GM23338 (cell line): ENCODE measurements at regions not wholly inside any gene's neighbourhood (a gene's known extent, or its start where the extent isn't known, plus 50 kb on each side); places are given as distances from the start of the nearest gene placed in this dataset.

Source experiments
- ATAC-seq: fragments of 200-7000 bp; cut with Tn5 transposase; 3 replicates; pipeline ENCODE4 v1.9.1; 2020
- DNase-seq: peaks from one replicate; pipeline ENCODE4 v3.0.0-alpha.2; 2015; ENCODE audit warnings: low spot score
- H2AFZ ChIP-seq: fragments of 200-600 bp; sonication (generic); 2 replicates; pipeline ENCODE4 v1.8.0; 2016; ENCODE audit warnings: antibody characterized with exemption, mild to moderate bottlenecking, moderate library complexity
- H3F3A ChIP-seq: fragments of 200-600 bp; sonication (generic); replicated peaks from 2 replicates; pipeline ENCODE4 v1.8.0; 2017; ENCODE audit warnings: antibody characterized with exemption, mixed run types, low read depth
- H3K27ac ChIP-seq: fragments of 200-600 bp; sonication (generic); 2 replicates; pipeline ENCODE4 v1.6.1; 2016; ENCODE audit warnings: low read depth
- H3K27me3 ChIP-seq: fragments of 200-600 bp; sonication (generic); 2 replicates; pipeline ENCODE4 v1.8.0; 2016; ENCODE audit warnings: mild to moderate bottlenecking, mixed run types, moderate library complexity; ENCODE audit not compliant: insufficient read depth
- H3K36me3 ChIP-seq: fragments of 200-600 bp; sonication (generic); 2 replicates; pipeline ENCODE4 v1.8.0; 2016; ENCODE audit warnings: mild to moderate bottlenecking; ENCODE audit not compliant: insufficient read depth
- H3K4me1 ChIP-seq: fragments of 200-600 bp; sonication (generic); 2 replicates; pipeline ENCODE4 v1.8.0; 2016; ENCODE audit warnings: mild to moderate bottlenecking, moderate library complexity; ENCODE audit not compliant: insufficient read depth
- H3K4me2 ChIP-seq: fragments of 200-600 bp; sonication (generic); 2 replicates; pipeline ENCODE4 v1.7.1; 2017; ENCODE audit warnings: mixed run types
- H3K4me3 ChIP-seq: fragments of 200-600 bp; sonication (generic); 2 replicates; pipeline ENCODE4 v1.6.1; 2016; ENCODE audit warnings: mixed run types
- H3K79me2 ChIP-seq: fragments of 200-600 bp; sonication (generic); replicated peaks from 2 replicates; pipeline ENCODE4 v1.8.0; 2017; ENCODE audit warnings: mild to moderate bottlenecking; ENCODE audit not compliant: insufficient read depth
- H3K9me2 ChIP-seq: fragments of 200-600 bp; sonication (generic); 2 replicates; pipeline ENCODE4 v1.8.0; 2017; ENCODE audit not compliant: insufficient read depth
- H4K20me1 ChIP-seq: fragments of 200-600 bp; sonication (generic); replicated peaks from 2 replicates; pipeline ENCODE4 v1.8.0; 2017; ENCODE audit warnings: mild to moderate bottlenecking; ENCODE audit not compliant: insufficient read depth
- H3K27ac Mint-ChIP-seq: 2 replicates; pipeline ENCODE4 v1.8.0; 2020; ENCODE audit warnings: inconsistent platforms, mild to moderate bottlenecking, moderate library complexity, mixed read lengths
- H3K27me3 Mint-ChIP-seq: 3 replicates; pipeline ENCODE4 v1.8.0; 2022; ENCODE audit warnings: low read depth, mild to moderate bottlenecking, moderate library complexity, mixed read lengths, inconsistent platforms; ENCODE audit not compliant: insufficient read depth, poor library complexity
- H3K36me3 Mint-ChIP-seq: 3 replicates; pipeline ENCODE4 v1.8.0; 2021; ENCODE audit warnings: low read depth, mild to moderate bottlenecking, inconsistent platforms, moderate library complexity, mixed read lengths
- H3K4me1 Mint-ChIP-seq: 3 replicates; pipeline ENCODE4 v1.8.0; 2020; ENCODE audit warnings: mild to moderate bottlenecking, inconsistent platforms, mixed read lengths
- H3K4me3 Mint-ChIP-seq: 3 replicates; pipeline ENCODE4 v1.8.0; 2021; ENCODE audit warnings: moderate library complexity, mild to moderate bottlenecking, inconsistent platforms, mixed read lengths
- H3K9me3 Mint-ChIP-seq: 3 replicates; pipeline ENCODE4 v1.8.0; 2020; ENCODE audit warnings: moderate library complexity, mild to moderate bottlenecking, inconsistent platforms, mixed read lengths
- CREB1 ChIP-seq: fragments of 250-450 bp; sonication (Bioruptor Pico); IDR thresholded peaks from 2 replicates; pipeline ENCODE4 v1.5.0; 2020; ENCODE audit warnings: low read depth, mild to moderate bottlenecking, moderate library complexity
- EZH2phosphoT487 ChIP-seq: fragments of 200-600 bp; sonication (generic); IDR thresholded peaks from one replicate; pipeline ENCODE4 v1.8.1; 2018; ENCODE audit warnings: antibody characterized with exemption; ENCODE audit not compliant: unreplicated experiment
- JUNB ChIP-seq: IDR thresholded peaks from one replicate; pipeline ENCODE4 v1.6.1; 2016; ENCODE audit warnings: antibody characterized with exemption; ENCODE audit not compliant: unreplicated experiment
- NANOG ChIP-seq: IDR thresholded peaks from 2 replicates; pipeline ENCODE4 v1.6.1; 2016; ENCODE audit warnings: antibody characterized with exemption, borderline replicate concordance
- POLR2AphosphoS5 ChIP-seq: IDR thresholded peaks from 2 replicates; pipeline ENCODE4 v1.6.1; 2016; ENCODE audit warnings: antibody characterized with exemption, low read depth
- ZNF331 ChIP-seq: fragments of 250-450 bp; sonication (Bioruptor Pico); IDR thresholded peaks from 2 replicates; pipeline ENCODE4 v1.5.0; 2020; ENCODE audit warnings: low read depth, mild to moderate bottlenecking, moderate library complexity
- TF ChIP-seq, protein P1 (sequence below): fragments of 250-450 bp; sonication (Bioruptor Pico); IDR thresholded peaks from 2 replicates; pipeline ENCODE4 v1.5.0; 2020; ENCODE audit warnings: mild to moderate bottlenecking, moderate library complexity
- TF ChIP-seq, protein P2 (sequence below): IDR thresholded peaks from 2 replicates; pipeline ENCODE4 v1.6.1; 2016; ENCODE audit warnings: antibody characterized with exemption
- TF ChIP-seq, protein P3 (sequence below), 2 experiments: fragments of 200-600 bp in 1 of 2; sonication (generic) in 1 of 2; conservative IDR thresholded peaks; 2 replicates each; pipeline versions ENCODE4 v1.5.1 to v1.6.1; 2016 to 2017; ENCODE audit warnings: antibody characterized with exemption in 2 of 2, low read depth in 2 of 2, mild to moderate bottlenecking in 2 of 2, moderate library complexity in 1 of 2
- TF ChIP-seq, protein P4 (sequence below): IDR thresholded peaks from one replicate; pipeline ENCODE4 v1.6.1; 2018; ENCODE audit warnings: antibody characterized with exemption; ENCODE audit not compliant: unreplicated experiment

DNA sequence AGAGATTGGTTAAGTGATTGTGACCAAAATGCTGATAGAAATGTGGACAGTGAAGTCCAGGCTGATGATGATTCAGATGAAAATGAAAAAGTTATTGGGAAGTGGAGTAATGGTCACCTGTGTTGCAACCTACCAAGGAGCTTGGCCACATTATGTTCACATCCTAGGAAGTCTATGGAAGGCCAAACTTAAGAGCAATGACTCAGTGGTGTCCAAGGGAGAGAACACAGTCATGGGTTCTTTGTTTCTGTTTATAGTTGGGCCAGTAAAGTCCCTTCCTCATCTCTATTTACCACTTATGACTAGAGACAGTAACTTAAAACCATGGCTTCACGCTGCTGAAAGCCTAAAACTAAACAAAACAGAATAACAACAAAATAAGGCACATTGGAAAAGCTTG is 555.3 kb upstream of the DAB2 start (continued):
- TF ChIP-seq, protein P1, sequence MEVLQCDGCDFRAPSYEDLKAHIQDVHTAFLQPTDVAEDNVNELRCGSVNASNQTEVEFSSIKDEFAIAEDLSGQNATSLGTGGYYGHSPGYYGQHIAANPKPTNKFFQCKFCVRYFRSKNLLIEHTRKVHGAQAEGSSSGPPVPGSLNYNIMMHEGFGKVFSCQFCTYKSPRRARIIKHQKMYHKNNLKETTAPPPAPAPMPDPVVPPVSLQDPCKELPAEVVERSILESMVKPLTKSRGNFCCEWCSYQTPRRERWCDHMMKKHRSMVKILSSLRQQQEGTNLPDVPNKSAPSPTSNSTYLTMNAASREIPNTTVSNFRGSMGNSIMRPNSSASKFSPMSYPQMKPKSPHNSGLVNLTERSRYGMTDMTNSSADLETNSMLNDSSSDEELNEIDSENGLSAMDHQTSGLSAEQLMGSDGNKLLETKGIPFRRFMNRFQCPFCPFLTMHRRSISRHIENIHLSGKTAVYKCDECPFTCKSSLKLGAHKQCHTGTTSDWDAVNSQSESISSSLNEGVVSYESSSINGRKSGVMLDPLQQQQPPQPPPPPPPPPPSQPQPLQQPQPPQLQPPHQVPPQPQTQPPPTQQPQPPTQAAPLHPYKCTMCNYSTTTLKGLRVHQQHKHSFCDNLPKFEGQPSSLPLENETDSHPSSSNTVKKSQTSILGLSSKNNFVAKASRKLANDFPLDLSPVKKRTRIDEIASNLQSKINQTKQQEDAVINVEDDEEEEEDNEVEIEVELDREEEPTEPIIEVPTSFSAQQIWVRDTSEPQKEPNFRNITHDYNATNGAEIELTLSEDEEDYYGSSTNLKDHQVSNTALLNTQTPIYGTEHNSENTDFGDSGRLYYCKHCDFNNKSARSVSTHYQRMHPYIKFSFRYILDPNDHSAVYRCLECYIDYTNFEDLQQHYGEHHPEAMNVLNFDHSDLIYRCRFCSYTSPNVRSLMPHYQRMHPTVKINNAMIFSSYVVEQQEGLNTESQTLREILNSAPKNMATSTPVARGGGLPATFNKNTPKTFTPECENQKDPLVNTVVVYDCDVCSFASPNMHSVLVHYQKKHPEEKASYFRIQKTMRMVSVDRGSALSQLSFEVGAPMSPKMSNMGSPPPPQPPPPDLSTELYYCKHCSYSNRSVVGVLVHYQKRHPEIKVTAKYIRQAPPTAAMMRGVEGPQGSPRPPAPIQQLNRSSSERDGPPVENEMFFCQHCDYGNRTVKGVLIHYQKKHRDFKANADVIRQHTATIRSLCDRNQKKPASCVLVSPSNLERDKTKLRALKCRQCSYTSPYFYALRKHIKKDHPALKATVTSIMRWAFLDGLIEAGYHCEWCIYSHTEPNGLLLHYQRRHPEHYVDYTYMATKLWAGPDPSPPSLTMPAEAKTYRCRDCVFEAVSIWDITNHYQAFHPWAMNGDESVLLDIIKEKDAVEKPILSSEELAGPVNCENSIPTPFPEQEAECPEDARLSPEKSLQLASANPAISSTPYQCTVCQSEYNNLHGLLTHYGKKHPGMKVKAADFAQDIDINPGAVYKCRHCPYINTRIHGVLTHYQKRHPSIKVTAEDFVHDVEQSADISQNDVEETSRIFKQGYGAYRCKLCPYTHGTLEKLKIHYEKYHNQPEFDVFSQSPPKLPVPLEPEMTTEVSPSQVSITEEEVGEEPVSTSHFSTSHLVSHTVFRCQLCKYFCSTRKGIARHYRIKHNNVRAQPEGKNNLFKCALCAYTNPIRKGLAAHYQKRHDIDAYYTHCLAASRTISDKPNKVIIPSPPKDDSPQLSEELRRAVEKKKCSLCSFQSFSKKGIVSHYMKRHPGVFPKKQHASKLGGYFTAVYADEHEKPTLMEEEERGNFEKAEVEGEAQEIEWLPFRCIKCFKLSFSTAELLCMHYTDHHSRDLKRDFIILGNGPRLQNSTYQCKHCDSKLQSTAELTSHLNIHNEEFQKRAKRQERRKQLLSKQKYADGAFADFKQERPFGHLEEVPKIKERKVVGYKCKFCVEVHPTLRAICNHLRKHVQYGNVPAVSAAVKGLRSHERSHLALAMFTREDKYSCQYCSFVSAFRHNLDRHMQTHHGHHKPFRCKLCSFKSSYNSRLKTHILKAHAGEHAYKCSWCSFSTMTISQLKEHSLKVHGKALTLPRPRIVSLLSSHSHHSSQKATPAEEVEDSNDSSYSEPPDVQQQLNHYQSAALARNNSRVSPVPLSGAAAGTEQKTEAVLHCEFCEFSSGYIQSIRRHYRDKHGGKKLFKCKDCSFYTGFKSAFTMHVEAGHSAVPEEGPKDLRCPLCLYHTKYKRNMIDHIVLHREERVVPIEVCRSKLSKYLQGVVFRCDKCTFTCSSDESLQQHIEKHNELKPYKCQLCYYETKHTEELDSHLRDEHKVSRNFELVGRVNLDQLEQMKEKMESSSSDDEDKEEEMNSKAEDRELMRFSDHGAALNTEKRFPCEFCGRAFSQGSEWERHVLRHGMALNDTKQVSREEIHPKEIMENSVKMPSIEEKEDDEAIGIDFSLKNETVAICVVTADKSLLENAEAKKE (CRISPR knock-in tag) = no peak
- TF ChIP-seq CREB1 (CRISPR knock-in tag) = no peak
- TF ChIP-seq, protein P2, sequence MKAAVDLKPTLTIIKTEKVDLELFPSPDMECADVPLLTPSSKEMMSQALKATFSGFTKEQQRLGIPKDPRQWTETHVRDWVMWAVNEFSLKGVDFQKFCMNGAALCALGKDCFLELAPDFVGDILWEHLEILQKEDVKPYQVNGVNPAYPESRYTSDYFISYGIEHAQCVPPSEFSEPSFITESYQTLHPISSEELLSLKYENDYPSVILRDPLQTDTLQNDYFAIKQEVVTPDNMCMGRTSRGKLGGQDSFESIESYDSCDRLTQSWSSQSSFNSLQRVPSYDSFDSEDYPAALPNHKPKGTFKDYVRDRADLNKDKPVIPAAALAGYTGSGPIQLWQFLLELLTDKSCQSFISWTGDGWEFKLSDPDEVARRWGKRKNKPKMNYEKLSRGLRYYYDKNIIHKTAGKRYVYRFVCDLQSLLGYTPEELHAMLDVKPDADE = no peak

DNA sequence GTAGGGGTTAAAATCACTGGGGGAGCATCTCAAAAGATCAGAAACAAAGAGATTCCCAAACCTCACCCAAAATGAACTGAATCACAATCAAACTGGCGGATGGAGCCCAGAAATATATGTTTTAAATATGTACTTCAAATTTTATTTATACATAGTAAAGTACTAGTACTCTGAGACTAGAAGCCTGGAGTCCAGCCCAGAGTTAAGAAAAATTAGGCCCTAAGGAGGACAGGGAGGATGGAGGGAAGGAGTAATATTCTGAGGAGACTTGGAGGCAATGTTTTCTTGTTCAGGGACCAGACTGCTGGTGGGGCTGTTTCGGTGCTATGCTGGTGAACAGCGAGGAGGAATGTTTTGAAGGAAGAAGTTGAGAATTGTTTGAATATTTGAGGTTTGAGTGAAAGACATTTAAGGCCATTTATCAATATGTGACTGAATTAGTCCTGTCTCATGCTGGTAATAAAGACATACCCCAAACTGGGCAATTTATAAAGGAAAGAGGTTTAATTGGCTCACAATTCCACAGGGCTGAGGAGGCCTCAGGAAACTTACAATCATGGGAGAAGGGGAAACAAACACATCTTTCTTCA is 552.4 kb upstream of the DAB2 start:
- Mint-ChIP-seq H3K4me1 (no peaks in the 10 kb centered on the region), H3K4me3 (no peak overlapping the region), H3K27ac (no peak overlapping the region), H3K27me3 (peaks cover 5% of the 10 kb centered on the region), H3K36me3 (no peaks in the 10 kb centered on the region), H3K9me3 (peaks cover 2% of the 10 kb centered on the region; the same call in 1 of the 3 replicates)
- Histone ChIP-seq H3K36me3 (no peaks in the 10 kb centered on the region), H3K4me3 (no peak overlapping the region), H2AFZ (no peak overlapping the region), H3K27ac (no peak overlapping the region), H3K27me3 (no peaks in the 10 kb centered on the region), H3K79me2 (no peaks in the 10 kb centered on the region), H3K4me2 (no peak overlapping the region), H3F3A (no peaks in the 10 kb centered on the region), H4K20me1 (no peaks in the 10 kb centered on the region), H3K4me1 (no peaks in the 10 kb centered on the region), H3K9me2 (peaks cover 9% of the 10 kb centered on the region)
- ATAC-seq (no peak), DNase-seq (no peak)
- TF ChIP-seq, protein P3, sequence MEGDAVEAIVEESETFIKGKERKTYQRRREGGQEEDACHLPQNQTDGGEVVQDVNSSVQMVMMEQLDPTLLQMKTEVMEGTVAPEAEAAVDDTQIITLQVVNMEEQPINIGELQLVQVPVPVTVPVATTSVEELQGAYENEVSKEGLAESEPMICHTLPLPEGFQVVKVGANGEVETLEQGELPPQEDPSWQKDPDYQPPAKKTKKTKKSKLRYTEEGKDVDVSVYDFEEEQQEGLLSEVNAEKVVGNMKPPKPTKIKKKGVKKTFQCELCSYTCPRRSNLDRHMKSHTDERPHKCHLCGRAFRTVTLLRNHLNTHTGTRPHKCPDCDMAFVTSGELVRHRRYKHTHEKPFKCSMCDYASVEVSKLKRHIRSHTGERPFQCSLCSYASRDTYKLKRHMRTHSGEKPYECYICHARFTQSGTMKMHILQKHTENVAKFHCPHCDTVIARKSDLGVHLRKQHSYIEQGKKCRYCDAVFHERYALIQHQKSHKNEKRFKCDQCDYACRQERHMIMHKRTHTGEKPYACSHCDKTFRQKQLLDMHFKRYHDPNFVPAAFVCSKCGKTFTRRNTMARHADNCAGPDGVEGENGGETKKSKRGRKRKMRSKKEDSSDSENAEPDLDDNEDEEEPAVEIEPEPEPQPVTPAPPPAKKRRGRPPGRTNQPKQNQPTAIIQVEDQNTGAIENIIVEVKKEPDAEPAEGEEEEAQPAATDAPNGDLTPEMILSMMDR (conservative IDR thresholded peaks at IDR 0.05; ENCODE audit: low read depth in 2 of 2) = no peak
- TF ChIP-seq, protein P4, sequence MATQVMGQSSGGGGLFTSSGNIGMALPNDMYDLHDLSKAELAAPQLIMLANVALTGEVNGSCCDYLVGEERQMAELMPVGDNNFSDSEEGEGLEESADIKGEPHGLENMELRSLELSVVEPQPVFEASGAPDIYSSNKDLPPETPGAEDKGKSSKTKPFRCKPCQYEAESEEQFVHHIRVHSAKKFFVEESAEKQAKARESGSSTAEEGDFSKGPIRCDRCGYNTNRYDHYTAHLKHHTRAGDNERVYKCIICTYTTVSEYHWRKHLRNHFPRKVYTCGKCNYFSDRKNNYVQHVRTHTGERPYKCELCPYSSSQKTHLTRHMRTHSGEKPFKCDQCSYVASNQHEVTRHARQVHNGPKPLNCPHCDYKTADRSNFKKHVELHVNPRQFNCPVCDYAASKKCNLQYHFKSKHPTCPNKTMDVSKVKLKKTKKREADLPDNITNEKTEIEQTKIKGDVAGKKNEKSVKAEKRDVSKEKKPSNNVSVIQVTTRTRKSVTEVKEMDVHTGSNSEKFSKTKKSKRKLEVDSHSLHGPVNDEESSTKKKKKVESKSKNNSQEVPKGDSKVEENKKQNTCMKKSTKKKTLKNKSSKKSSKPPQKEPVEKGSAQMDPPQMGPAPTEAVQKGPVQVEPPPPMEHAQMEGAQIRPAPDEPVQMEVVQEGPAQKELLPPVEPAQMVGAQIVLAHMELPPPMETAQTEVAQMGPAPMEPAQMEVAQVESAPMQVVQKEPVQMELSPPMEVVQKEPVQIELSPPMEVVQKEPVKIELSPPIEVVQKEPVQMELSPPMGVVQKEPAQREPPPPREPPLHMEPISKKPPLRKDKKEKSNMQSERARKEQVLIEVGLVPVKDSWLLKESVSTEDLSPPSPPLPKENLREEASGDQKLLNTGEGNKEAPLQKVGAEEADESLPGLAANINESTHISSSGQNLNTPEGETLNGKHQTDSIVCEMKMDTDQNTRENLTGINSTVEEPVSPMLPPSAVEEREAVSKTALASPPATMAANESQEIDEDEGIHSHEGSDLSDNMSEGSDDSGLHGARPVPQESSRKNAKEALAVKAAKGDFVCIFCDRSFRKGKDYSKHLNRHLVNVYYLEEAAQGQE = no peak
- TF ChIP-seq EZH2phosphoT487 (no peak), JUNB (no peak), ZNF331 (no peak), NANOG (no peak), POLR2AphosphoS5 (no peak)
- TF ChIP-seq, protein P2 = no peak
